Stomach (tissue), 4 donors: ENCODE measurements at regions not wholly inside any gene's neighbourhood (a gene's known extent, or its start where the extent isn't known, plus 50 kb on each side); places are given as distances from the start of the nearest gene placed in this dataset.

Source experiments
- POLR2A ChIP-seq, 4 donors: fragments of 450-650 bp; IDR thresholded peaks; one replicate each; pipeline ENCODE4 v1.6.1; 2016; ENCODE audit warnings: antibody characterized with exemption in 4 of 4, control low read depth in 2 of 4, mild to moderate bottlenecking in 1 of 4, moderate library complexity in 1 of 4
- POLR2AphosphoS5 ChIP-seq, 3 donors: sonication (generic); formaldehyde crosslinking; IDR thresholded peaks; one replicate each; pipeline ENCODE4 v1.6.1; 2016; ENCODE audit warnings: antibody characterized with exemption in 3 of 3
- TF ChIP-seq, protein P1 (sequence below), 7 experiments: fragments of 450-650 bp in 4 of 7; fragments of 200-600 bp in 3 of 7; sonication (generic) in 3 of 7; IDR thresholded peaks; one replicate each; pipeline ENCODE4 v1.5.1; 2016 to 2019; ENCODE audit warnings: antibody characterized with exemption in 7 of 7, control low read depth in 2 of 7, mild to moderate bottlenecking in 1 of 7

- TF ChIP-seq, protein P1, sequence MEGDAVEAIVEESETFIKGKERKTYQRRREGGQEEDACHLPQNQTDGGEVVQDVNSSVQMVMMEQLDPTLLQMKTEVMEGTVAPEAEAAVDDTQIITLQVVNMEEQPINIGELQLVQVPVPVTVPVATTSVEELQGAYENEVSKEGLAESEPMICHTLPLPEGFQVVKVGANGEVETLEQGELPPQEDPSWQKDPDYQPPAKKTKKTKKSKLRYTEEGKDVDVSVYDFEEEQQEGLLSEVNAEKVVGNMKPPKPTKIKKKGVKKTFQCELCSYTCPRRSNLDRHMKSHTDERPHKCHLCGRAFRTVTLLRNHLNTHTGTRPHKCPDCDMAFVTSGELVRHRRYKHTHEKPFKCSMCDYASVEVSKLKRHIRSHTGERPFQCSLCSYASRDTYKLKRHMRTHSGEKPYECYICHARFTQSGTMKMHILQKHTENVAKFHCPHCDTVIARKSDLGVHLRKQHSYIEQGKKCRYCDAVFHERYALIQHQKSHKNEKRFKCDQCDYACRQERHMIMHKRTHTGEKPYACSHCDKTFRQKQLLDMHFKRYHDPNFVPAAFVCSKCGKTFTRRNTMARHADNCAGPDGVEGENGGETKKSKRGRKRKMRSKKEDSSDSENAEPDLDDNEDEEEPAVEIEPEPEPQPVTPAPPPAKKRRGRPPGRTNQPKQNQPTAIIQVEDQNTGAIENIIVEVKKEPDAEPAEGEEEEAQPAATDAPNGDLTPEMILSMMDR (IDR thresholded peaks at IDR 0.05) = no peak
- TF ChIP-seq POLR2AphosphoS5 (IDR thresholded peaks at IDR 0.05) = no peak
- TF ChIP-seq POLR2A (IDR thresholded peaks at IDR 0.05) = no peak
Observed at GRCh38 chr5:34516166-34516565, 140.0 kb upstream of the RAI14 start.
